Epithelial cell of esophagus (primary cell): ENCODE measurements at regions not wholly inside any gene's neighbourhood (a gene's known extent, or its start where the extent isn't known, plus 50 kb on each side); places are given as distances from the start of the nearest gene placed in this dataset.

Experiments
- DNase-seq: peaks from one replicate; pipeline ENCODE4 v3.0.0; 2010; ENCODE audit warnings: low read depth
- H3K4me3 ChIP-seq: 2 replicates; pipeline ENCODE4 v1.5.1; 2011; ENCODE audit warnings: mild to moderate bottlenecking, low read length, control low read depth
- CTCF ChIP-seq: IDR thresholded peaks from 2 replicates; pipeline ENCODE4 v1.5.1; 2011; ENCODE audit warnings: low read depth, mild to moderate bottlenecking, low read length, control low read depth, inconsistent platforms; ENCODE audit not compliant: insufficient read depth; ENCODE audit errors: missing control alignments

GRCh38 chr9:94005272-94005901 lies 50.2 kb upstream of the BARX1 start:
- H3K4me3 ChIP-seq = no peak overlapping the region
- no peak for TF ChIP-seq CTCF
- peak; percentile 83 for DNase-seq
